ENCODE measurements at regions not wholly inside any gene's neighbourhood (a gene's known extent, or its start where the extent isn't known, plus 50 kb on each side); places are given as distances from the start of the nearest gene placed in this dataset.

GRCh38 chr4:159900562-159900961, 797.7 kb downstream of the RAPGEF2 start:
- TF ChIP-seq, protein P1, sequence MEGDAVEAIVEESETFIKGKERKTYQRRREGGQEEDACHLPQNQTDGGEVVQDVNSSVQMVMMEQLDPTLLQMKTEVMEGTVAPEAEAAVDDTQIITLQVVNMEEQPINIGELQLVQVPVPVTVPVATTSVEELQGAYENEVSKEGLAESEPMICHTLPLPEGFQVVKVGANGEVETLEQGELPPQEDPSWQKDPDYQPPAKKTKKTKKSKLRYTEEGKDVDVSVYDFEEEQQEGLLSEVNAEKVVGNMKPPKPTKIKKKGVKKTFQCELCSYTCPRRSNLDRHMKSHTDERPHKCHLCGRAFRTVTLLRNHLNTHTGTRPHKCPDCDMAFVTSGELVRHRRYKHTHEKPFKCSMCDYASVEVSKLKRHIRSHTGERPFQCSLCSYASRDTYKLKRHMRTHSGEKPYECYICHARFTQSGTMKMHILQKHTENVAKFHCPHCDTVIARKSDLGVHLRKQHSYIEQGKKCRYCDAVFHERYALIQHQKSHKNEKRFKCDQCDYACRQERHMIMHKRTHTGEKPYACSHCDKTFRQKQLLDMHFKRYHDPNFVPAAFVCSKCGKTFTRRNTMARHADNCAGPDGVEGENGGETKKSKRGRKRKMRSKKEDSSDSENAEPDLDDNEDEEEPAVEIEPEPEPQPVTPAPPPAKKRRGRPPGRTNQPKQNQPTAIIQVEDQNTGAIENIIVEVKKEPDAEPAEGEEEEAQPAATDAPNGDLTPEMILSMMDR (IDR thresholded peaks at IDR 0.05) = no peak
- no peak for TF ChIP-seq POLR2A (IDR thresholded peaks at IDR 0.05)
- intact Hi-C loops (cut with DNase I) = no loop called here

DNA sequence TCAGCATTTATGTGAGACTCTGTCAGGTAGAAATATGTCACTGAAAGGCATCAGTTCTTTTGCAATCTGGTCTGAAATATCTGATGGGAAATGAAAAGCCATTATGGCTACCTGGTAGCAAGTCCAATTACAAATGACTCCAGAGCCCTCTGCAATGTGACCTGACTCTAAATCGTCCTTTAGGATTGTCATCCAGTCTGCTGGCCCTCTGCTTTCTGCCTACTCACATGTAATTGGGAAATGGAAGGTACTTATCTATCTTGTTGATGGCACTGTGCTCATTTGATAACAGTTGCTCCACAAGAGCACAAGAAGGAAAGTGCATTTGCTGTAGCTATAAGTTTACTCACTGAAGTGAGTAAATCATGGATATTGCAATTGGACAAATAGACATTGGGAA, 799.8 kb downstream of the RAPGEF2 start:
- H3K9me3 ChIP-seq = no peaks in the 10 kb centered on the region
- no peak overlapping the region for H3K27ac ChIP-seq
- H3K36me3 ChIP-seq = no peaks in the 10 kb centered on the region
- H3K27me3 ChIP-seq = no peaks in the 10 kb centered on the region
- no peak overlapping the region for H3K4me3 ChIP-seq (replicated peaks in 1 of 3)
- WGBS, 2 donors = 0% methylated on average over 1 of the region's 1 CpG
- H3K4me1 ChIP-seq = no peaks in the 10 kb centered on the region
- no peak for TF ChIP-seq POLR2A (IDR thresholded peaks at IDR 0.05)
- intact Hi-C loops (cut with DNase I) = no loop called here
- no peak for DNase-seq

More at GRCh38 chr4:159900562-159900961, 797.7 kb downstream of the RAPGEF2 start:
- H3K4me3 ChIP-seq (replicated peaks in 1 of 3) = no peak overlapping the region
- H3K36me3 ChIP-seq = no peaks in the 10 kb centered on the region
- no peak overlapping the region for H3K27ac ChIP-seq
- no peaks in the 10 kb centered on the region for H3K4me1 ChIP-seq
- H3K9me3 ChIP-seq = no peaks in the 10 kb centered on the region
- no peaks in the 10 kb centered on the region for H3K27me3 ChIP-seq
- WGBS, 2 donors = 91 to 97% methylated on average over 1 of the region's 1 CpG
- no peak for DNase-seq

DNA sequence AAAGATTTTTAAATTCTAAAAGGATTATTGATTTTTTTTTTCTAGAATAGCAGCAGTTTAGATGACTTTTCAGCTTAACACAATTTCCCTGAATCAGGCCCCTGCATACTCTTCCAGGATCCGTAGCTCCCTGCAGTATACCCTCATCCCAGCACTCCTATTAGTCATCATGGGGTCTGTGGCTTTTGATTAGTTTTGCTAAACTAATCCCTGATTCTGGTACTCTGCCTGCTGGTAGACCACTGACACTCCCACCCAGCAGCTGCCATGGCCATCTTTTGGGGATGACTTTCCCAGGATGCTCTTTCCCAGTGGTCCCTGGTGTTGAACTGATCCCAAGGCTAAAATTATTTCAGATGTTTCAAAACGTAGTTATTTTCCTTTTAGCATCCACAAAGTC, 802.0 kb downstream of the RAPGEF2 start:
- no peak for DNase-seq
- no peaks in the 10 kb centered on the region for H3K9me3 ChIP-seq

DNA sequence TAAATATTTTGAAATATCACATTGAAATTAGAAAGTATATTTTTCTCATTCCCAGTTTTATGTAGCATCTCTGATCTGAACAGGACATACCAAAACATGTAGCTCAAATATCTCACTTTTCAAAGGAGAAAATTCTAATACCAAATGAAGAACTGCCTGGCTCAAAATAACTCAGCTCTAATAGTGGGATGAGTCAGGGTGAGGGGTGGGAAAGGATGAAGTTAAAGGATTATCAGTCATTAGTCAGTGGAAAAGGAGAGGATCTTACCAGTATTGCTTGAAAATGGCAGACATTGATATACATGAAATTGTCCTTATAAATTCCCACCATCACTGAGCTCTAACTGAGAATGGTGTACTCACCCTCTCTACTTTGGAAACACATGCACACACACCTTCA, 803.2 kb downstream of the RAPGEF2 start:
- no peak for DNase-seq
- no peak overlapping the region for H3K27ac ChIP-seq
- H3K27me3 ChIP-seq = no peaks in the 10 kb centered on the region
- H3K9me3 ChIP-seq = no peaks in the 10 kb centered on the region
- H3K36me3 ChIP-seq = no peaks in the 10 kb centered on the region
- no peak for TF ChIP-seq POLR2A (IDR thresholded peaks at IDR 0.05)
- TF ChIP-seq, protein P1 (IDR thresholded peaks at IDR 0.05) = no peak
- no peaks in the 10 kb centered on the region for H3K4me1 ChIP-seq
- no peak overlapping the region for H3K4me3 ChIP-seq (replicated peaks in 1 of 3)
- intact Hi-C loops (cut with DNase I) = no loop called here

More for the DNA sequence above, 802.0 kb downstream of the RAPGEF2 start:
- WGBS, 2 donors = 68 to 76% methylated on average over 2 of the region's 2 CpGs
- no peak for TF ChIP-seq POLR2A (IDR thresholded peaks at IDR 0.05)
- TF ChIP-seq, protein P1 (IDR thresholded peaks at IDR 0.05) = no peak
- no peak overlapping the region for H3K4me3 ChIP-seq (replicated peaks in 1 of 3)
- intact Hi-C loops (cut with DNase I) = no loop called here
- no peak overlapping the region for H3K27ac ChIP-seq
- no peaks in the 10 kb centered on the region for H3K4me1 ChIP-seq
- no peaks in the 10 kb centered on the region for H3K27me3 ChIP-seq
- no peaks in the 10 kb centered on the region for H3K36me3 ChIP-seq

GRCh38 chr4:159906517-159906916, 803.6 kb downstream of the RAPGEF2 start:
- TF ChIP-seq, protein P1 (IDR thresholded peaks at IDR 0.05) = no peak
- no peak for TF ChIP-seq POLR2A (IDR thresholded peaks at IDR 0.05)
- intact Hi-C loops (cut with DNase I) = no loop called here
- no peak for DNase-seq
- no peaks in the 10 kb centered on the region for H3K27me3 ChIP-seq
- no peaks in the 10 kb centered on the region for H3K4me1 ChIP-seq
- no peaks in the 10 kb centered on the region for H3K36me3 ChIP-seq
- H3K9me3 ChIP-seq = no peaks in the 10 kb centered on the region
- H3K4me3 ChIP-seq (replicated peaks in 1 of 3) = no peak overlapping the region
- no peak overlapping the region for H3K27ac ChIP-seq

DNA sequence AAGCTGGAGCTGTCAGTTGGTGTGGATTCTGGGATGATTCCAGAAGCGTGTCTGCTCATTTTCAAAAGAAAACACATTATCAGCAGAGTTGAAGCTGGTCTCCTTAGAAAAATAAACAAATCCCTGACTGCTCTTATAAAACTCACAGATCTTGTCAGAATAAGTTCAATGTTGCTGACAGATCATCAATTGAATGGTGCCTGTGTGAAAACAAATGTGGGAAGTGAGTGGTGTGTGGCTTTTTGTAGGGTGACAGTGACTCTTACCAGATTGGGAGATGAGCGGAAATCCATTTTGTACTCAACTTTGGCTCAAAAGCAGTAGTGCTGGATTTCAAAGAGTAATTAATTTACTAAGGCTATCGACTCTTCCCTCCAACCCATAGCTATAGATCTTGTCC, 807.8 kb downstream of the RAPGEF2 start:
- Histone ChIP-seq H3K9me3 (no peaks in the 10 kb centered on the region), H3K4me1 (no peaks in the 10 kb centered on the region), H3K27me3 (no peaks in the 10 kb centered on the region), H3K4me3 (replicated peaks in 1 of 3) (no peak overlapping the region), H3K27ac (no peak overlapping the region), H3K36me3 (no peaks in the 10 kb centered on the region)
- intact Hi-C loops (cut with DNase I) = no loop called here
- no peak for TF ChIP-seq POLR2A (IDR thresholded peaks at IDR 0.05)
- TF ChIP-seq, protein P1 (IDR thresholded peaks at IDR 0.05) = no peak
- 58 to 66% methylated on average over 3 of the region's 3 CpGs for WGBS, 2 donors
- DNase-seq = no peak
